Prostate gland (tissue), 2 donors: ENCODE measurements at regions not wholly inside any gene's neighbourhood (a gene's known extent, or its start where the extent isn't known, plus 50 kb on each side); places are given as distances from the start of the nearest gene placed in this dataset.

Source experiments
- DNase-seq: peaks from one replicate; pipeline ENCODE4 v3.0.0-alpha.2; 2019; ENCODE audit warnings: low spot score
- H3K27ac ChIP-seq, 2 donors: fragments of 200-600 bp; sonication (generic); 2 replicates each; pipeline ENCODE4 v1.5.1; 2017 to 2019
- H3K27me3 ChIP-seq: fragments of 200-600 bp; sonication (generic); replicated peaks from 2 replicates; pipeline ENCODE4 v1.5.1; 2019; ENCODE audit not compliant: insufficient read depth
- H3K36me3 ChIP-seq, 2 donors: fragments of 200-600 bp; sonication (generic); 1 replicate in 1 of 2; 2 replicates in 1 of 2; pipeline versions ENCODE4 v1.5.1 to v1.8.1; 2017 to 2019
- H3K4me1 ChIP-seq: fragments of 200-600 bp; sonication (generic); replicated peaks from 2 replicates; pipeline ENCODE4 v1.5.1; 2019
- H3K4me3 ChIP-seq, 2 donors: fragments of 200-600 bp; sonication (generic); 2 replicates each; pipeline ENCODE4 v1.5.1; 2017 to 2019
- H3K9me3 ChIP-seq: fragments of 200-600 bp; sonication (generic); 2 replicates; pipeline ENCODE4 v1.5.1; 2017
- CTCF ChIP-seq, 4 experiments: fragments of 200-600 bp in 2 of 4; fragments of 450-650 bp in 2 of 4; sonication (generic) in 2 of 4; IDR thresholded peaks; 1 replicate in 3 of 4; 2 replicates in 1 of 4; pipeline ENCODE4 v1.5.1; 2016 to 2019; ENCODE audit warnings: antibody characterized with exemption in 4 of 4, mild to moderate bottlenecking in 2 of 4, moderate library complexity in 2 of 4
- POLR2A ChIP-seq: fragments of 450-650 bp; IDR thresholded peaks from one replicate; pipeline ENCODE4 v1.6.1; 2016; ENCODE audit warnings: antibody characterized with exemption, mild to moderate bottlenecking
- POLR2AphosphoS5 ChIP-seq: sonication (generic); formaldehyde crosslinking; IDR thresholded peaks from one replicate; pipeline ENCODE4 v1.6.1; 2017; ENCODE audit warnings: antibody characterized with exemption
- WGBS: methylation state at CpG from one replicate; pipeline ENCODE4 v1.1.5; 2018; 5-methylcytosine and 5-hydroxymethylcytosine counted together
- intact Hi-C: fragments of 100-400 bp; cut with DNase I; formaldehyde crosslinking; loops from one replicate; pipeline ENCODE4 v1.14.2; 2022

GRCh38 chr1:96256130-96256790 is 465.3 kb upstream of the PTBP2 start:
- no peak for TF ChIP-seq POLR2A
- TF ChIP-seq CTCF (IDR thresholded peaks at IDR 0.05), result no peak
- no peak for TF ChIP-seq POLR2AphosphoS5
- Histone ChIP-seq H3K36me3 (no peaks in the 10 kb centered on the region), H3K27me3 (no peaks in the 10 kb centered on the region), H3K4me3 (no peak overlapping the region), H3K9me3 (no peaks in the 10 kb centered on the region), H3K4me1 (no peaks in the 10 kb centered on the region), H3K27ac (no peak overlapping the region)
- intact Hi-C loops, result no loop called here
- 59% methylated on average over 3 of the region's 3 CpGs for WGBS
- no peak for DNase-seq

DNA sequence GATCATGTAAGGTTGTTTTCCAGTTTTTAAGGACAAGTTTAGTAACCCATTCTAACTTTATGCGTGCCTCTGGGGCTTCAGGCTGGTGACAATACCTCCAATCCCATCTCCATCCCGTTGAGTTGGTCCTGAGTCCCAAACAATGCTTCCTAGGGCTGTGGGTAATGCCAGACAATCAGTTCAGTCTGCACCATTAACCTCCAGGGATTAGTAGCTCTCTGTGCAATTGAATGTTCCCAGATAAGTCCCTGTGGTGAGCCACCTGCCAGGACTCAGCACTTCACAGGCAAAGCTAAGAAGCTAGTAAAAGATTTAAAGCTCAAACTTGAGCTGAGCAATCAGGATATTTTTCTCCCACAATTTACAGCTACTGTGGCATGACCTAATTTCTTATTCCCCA is 462.2 kb upstream of the PTBP2 start:
- DNase-seq, result no peak
- Histone ChIP-seq H3K36me3 (no peaks in the 10 kb centered on the region), H3K4me1 (no peaks in the 10 kb centered on the region), H3K27me3 (no peaks in the 10 kb centered on the region), H3K27ac (no peak overlapping the region), H3K9me3 (no peaks in the 10 kb centered on the region), H3K4me3 (no peak overlapping the region)
- WGBS, result 57% methylated on average over 2 of the region's 2 CpGs
- intact Hi-C loops, result no loop called here
- no peak for TF ChIP-seq CTCF (IDR thresholded peaks at IDR 0.05)
- TF ChIP-seq POLR2AphosphoS5, result no peak
- no peak for TF ChIP-seq POLR2A

GRCh38 chr1:96281491-96281890 is 440.1 kb upstream of the PTBP2 start:
- WGBS, result 90% methylated on average over 1 of the region's 1 CpG
- H3K27ac ChIP-seq, result no peak overlapping the region
- H3K36me3 ChIP-seq, result no peaks in the 10 kb centered on the region
- TF ChIP-seq POLR2A (no peak), CTCF (IDR thresholded peaks at IDR 0.05) (no peak), POLR2AphosphoS5 (no peak)
- no peaks in the 10 kb centered on the region for H3K4me1 ChIP-seq
- no peak for DNase-seq
- no peaks in the 10 kb centered on the region for H3K9me3 ChIP-seq
- H3K4me3 ChIP-seq, result no peak overlapping the region
- intact Hi-C loops, result no loop called here
- H3K27me3 ChIP-seq, result no peaks in the 10 kb centered on the region

DNA sequence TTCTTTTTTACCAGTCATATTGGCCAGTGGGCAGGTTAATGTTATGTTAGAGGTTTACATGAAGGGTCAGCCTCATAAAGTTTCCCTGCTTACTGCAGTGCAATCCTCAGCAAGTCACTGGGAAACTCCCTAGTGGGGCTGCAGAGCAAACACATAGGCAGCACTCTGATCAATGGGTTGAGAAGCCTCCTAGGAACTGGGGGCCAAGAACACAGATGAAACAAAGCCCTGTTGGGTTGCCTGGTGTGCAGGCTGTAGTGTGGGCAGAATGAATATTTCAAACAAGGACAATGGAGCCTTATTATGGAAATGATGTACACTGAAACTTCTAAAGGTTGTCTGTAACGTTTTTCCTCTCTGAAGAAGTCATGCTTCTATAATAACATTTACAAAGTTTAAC is 431.6 kb upstream of the PTBP2 start:
- Histone ChIP-seq H3K27ac (no peak overlapping the region), H3K9me3 (no peaks in the 10 kb centered on the region), H3K36me3 (no peaks in the 10 kb centered on the region), H3K4me1 (no peaks in the 10 kb centered on the region), H3K27me3 (no peaks in the 10 kb centered on the region), H3K4me3 (no peak overlapping the region)
- WGBS, result 76% methylated on average over 1 of the region's 1 CpG
- intact Hi-C loops, result no loop called here
- TF ChIP-seq POLR2AphosphoS5, result no peak
- no peak for DNase-seq

GRCh38 chr1:96290801-96291200 is 430.8 kb upstream of the PTBP2 start:
- Histone ChIP-seq H3K4me3 (no peak overlapping the region), H3K9me3 (no peaks in the 10 kb centered on the region), H3K27ac (no peak overlapping the region), H3K27me3 (no peaks in the 10 kb centered on the region), H3K4me1 (no peaks in the 10 kb centered on the region), H3K36me3 (no peaks in the 10 kb centered on the region)
- intact Hi-C loops, result no loop called here
- no peak for DNase-seq
- TF ChIP-seq CTCF (IDR thresholded peaks at IDR 0.05) (no peak), POLR2AphosphoS5 (no peak), POLR2A (no peak)
